ENCODE measurements at regions not wholly inside any gene's neighbourhood (a gene's known extent, or its start where the extent isn't known, plus 50 kb on each side); places are given as distances from the start of the nearest gene placed in this dataset.

DNA sequence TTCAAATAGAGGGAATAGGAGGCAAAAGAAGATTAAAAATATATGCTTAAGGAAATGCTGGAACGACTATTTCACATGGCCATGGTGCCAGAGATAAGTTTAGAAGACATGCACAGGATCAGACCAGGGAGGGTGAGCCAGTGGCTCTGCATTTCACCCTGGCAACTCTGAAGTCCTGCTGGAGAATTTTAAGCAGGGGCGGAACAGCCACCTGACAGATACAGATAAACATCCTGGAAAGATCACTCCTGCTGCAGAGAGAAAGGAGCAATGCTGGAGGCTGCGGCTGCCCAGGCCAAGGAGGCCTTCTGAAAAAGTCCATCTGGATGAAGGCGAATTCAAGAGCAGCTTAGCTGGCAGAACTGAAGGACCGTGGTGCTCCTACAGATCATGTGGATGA is 755.9 kb downstream of the RNF144A start:
- TF ChIP-seq, protein P1, sequence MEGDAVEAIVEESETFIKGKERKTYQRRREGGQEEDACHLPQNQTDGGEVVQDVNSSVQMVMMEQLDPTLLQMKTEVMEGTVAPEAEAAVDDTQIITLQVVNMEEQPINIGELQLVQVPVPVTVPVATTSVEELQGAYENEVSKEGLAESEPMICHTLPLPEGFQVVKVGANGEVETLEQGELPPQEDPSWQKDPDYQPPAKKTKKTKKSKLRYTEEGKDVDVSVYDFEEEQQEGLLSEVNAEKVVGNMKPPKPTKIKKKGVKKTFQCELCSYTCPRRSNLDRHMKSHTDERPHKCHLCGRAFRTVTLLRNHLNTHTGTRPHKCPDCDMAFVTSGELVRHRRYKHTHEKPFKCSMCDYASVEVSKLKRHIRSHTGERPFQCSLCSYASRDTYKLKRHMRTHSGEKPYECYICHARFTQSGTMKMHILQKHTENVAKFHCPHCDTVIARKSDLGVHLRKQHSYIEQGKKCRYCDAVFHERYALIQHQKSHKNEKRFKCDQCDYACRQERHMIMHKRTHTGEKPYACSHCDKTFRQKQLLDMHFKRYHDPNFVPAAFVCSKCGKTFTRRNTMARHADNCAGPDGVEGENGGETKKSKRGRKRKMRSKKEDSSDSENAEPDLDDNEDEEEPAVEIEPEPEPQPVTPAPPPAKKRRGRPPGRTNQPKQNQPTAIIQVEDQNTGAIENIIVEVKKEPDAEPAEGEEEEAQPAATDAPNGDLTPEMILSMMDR (IDR thresholded peaks at IDR 0.05; ENCODE audit: poor library complexity, severe bottlenecking) = no peak
- no peak for TF ChIP-seq RAD21 (conservative IDR thresholded peaks at IDR 0.05)
- Histone ChIP-seq H3K79me2 (replicated peaks; ENCODE audit: insufficient read depth, low read length) (no peaks in the 10 kb centered on the region), H3K36me3 (ENCODE audit: insufficient read depth, low read length) (no peaks in the 10 kb centered on the region), H2AFZ (ENCODE audit: low read depth, low read length) (no peak overlapping the region), H3K4me2 (ENCODE audit: low read length) (no peak overlapping the region), H3K27ac (ENCODE audit: low read length) (no peak overlapping the region), H3K4me3 (ENCODE audit: low read length) (no peak overlapping the region), H3K9me2 (ENCODE audit: insufficient read depth, low read length) (no peaks in the 10 kb centered on the region), H3K9me3 (ENCODE audit: low read length) (peaks cover 3% of the 10 kb centered on the region), H4K20me1 (ENCODE audit: insufficient read depth) (no peaks in the 10 kb centered on the region), H3F3A (ENCODE audit: insufficient read depth, low read length, poor library complexity, severe bottlenecking) (no peaks in the 10 kb centered on the region), H3K9ac (ENCODE audit: low read length) (no peak overlapping the region), H3K27me3 (ENCODE audit: insufficient read depth, low read depth, low read length) (no peaks in the 10 kb centered on the region)

DNA sequence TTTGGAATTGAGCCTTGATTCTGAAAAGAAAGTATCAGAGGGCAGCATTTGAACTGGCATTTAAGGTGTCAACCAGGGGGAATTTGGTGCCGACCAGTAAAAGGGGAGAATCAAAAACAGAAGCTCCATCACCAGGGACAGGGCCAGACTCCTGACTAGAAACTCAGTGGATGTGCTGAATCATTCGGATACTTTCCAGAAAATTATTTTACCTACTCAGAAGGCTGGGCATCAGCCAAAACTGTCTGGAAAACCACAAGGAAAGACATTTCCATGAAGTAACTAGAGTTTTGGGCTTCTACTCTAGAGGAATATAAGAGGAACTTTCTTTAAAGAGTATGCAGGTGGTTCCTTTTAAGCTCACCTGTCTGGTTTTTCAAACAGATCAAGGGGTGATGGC is 756.6 kb downstream of the RNF144A start:
- Histone ChIP-seq H3K4me2 (ENCODE audit: low read length) (no peak overlapping the region), H3K79me2 (replicated peaks; ENCODE audit: insufficient read depth, low read length) (no peaks in the 10 kb centered on the region), H3K27ac (ENCODE audit: low read length) (no peak overlapping the region), H4K20me1 (ENCODE audit: insufficient read depth) (no peaks in the 10 kb centered on the region), H3K27me3 (ENCODE audit: insufficient read depth, low read depth, low read length) (no peaks in the 10 kb centered on the region), H3K9me2 (ENCODE audit: insufficient read depth, low read length) (no peaks in the 10 kb centered on the region), H3K9me3 (ENCODE audit: low read length) (peaks cover 3% of the 10 kb centered on the region), H2AFZ (ENCODE audit: low read depth, low read length) (no peak overlapping the region), H3K9ac (ENCODE audit: low read length) (no peak overlapping the region), H3F3A (ENCODE audit: insufficient read depth, low read length, poor library complexity, severe bottlenecking) (no peaks in the 10 kb centered on the region), H3K36me3 (ENCODE audit: insufficient read depth, low read length) (no peaks in the 10 kb centered on the region), H3K4me3 (ENCODE audit: low read length) (no peak overlapping the region)
- TF ChIP-seq EZH2 (IDR thresholded peaks at IDR 0.05; ENCODE audit: borderline replicate concordance, insufficient read depth, low read length, poor library complexity, severe bottlenecking) (no peak), TAF1 (IDR thresholded peaks at IDR 0.05; ENCODE audit: low read depth) (no peak), EP300 (conservative IDR thresholded peaks at IDR 0.05; ENCODE audit: poor library complexity, severe bottlenecking) (no peak), RAD21 (conservative IDR thresholded peaks at IDR 0.05) (no peak), POLR2AphosphoS5 (IDR thresholded peaks at IDR 0.05) (no peak), SMC3 (conservative IDR thresholded peaks at IDR 0.05; ENCODE audit: poor library complexity) (no peak), MXI1 (conservative IDR thresholded peaks at IDR 0.05; ENCODE audit: poor library complexity, severe bottlenecking) (no peak)
- TF ChIP-seq, protein P2, sequence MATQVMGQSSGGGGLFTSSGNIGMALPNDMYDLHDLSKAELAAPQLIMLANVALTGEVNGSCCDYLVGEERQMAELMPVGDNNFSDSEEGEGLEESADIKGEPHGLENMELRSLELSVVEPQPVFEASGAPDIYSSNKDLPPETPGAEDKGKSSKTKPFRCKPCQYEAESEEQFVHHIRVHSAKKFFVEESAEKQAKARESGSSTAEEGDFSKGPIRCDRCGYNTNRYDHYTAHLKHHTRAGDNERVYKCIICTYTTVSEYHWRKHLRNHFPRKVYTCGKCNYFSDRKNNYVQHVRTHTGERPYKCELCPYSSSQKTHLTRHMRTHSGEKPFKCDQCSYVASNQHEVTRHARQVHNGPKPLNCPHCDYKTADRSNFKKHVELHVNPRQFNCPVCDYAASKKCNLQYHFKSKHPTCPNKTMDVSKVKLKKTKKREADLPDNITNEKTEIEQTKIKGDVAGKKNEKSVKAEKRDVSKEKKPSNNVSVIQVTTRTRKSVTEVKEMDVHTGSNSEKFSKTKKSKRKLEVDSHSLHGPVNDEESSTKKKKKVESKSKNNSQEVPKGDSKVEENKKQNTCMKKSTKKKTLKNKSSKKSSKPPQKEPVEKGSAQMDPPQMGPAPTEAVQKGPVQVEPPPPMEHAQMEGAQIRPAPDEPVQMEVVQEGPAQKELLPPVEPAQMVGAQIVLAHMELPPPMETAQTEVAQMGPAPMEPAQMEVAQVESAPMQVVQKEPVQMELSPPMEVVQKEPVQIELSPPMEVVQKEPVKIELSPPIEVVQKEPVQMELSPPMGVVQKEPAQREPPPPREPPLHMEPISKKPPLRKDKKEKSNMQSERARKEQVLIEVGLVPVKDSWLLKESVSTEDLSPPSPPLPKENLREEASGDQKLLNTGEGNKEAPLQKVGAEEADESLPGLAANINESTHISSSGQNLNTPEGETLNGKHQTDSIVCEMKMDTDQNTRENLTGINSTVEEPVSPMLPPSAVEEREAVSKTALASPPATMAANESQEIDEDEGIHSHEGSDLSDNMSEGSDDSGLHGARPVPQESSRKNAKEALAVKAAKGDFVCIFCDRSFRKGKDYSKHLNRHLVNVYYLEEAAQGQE (IDR thresholded peaks at IDR 0.05; ENCODE audit: borderline replicate concordance) = no peak
- TF ChIP-seq, protein P1 (IDR thresholded peaks at IDR 0.05; ENCODE audit: poor library complexity, severe bottlenecking) = no peak

Data from neural cell (in vitro differentiated cells).